WI38 (cell line): ENCODE measurements at regions not wholly inside any gene's neighbourhood (a gene's known extent, or its start where the extent isn't known, plus 50 kb on each side); places are given as distances from the start of the nearest gene placed in this dataset.
A peak's percentile ranks its signal among the peaks of the same experiment; 100 is the strongest.
"Not testable (repeated sequence)": the region's sequence is repeated elsewhere in the genome, so short reads cannot be mapped to it uniquely, and the experiment has no call there.

Experiments used
- H3K4me3 ChIP-seq: 2 replicates; pipeline ENCODE4 v1.5.1; 2011; ENCODE audit warnings: low read depth, mild to moderate bottlenecking, control low read depth, low read length
- TF ChIP-seq, protein P1 (sequence below): IDR thresholded peaks from 2 replicates; pipeline ENCODE4 v1.5.1; 2012; ENCODE audit warnings: low read depth, mild to moderate bottlenecking, control low read depth, low read length

GRCh38 chrX:16357902-16358301, 190.6 kb downstream of the MAGEB17 start:
- H3K4me3 ChIP-seq = no peak overlapping the region
- TF ChIP-seq, protein P1, sequence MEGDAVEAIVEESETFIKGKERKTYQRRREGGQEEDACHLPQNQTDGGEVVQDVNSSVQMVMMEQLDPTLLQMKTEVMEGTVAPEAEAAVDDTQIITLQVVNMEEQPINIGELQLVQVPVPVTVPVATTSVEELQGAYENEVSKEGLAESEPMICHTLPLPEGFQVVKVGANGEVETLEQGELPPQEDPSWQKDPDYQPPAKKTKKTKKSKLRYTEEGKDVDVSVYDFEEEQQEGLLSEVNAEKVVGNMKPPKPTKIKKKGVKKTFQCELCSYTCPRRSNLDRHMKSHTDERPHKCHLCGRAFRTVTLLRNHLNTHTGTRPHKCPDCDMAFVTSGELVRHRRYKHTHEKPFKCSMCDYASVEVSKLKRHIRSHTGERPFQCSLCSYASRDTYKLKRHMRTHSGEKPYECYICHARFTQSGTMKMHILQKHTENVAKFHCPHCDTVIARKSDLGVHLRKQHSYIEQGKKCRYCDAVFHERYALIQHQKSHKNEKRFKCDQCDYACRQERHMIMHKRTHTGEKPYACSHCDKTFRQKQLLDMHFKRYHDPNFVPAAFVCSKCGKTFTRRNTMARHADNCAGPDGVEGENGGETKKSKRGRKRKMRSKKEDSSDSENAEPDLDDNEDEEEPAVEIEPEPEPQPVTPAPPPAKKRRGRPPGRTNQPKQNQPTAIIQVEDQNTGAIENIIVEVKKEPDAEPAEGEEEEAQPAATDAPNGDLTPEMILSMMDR = no peak

- not testable (repeated sequence) for H3K4me3 ChIP-seq
Measured at GRCh38 chrX:16360056-16360455, 192.8 kb downstream of the MAGEB17 start.

DNA sequence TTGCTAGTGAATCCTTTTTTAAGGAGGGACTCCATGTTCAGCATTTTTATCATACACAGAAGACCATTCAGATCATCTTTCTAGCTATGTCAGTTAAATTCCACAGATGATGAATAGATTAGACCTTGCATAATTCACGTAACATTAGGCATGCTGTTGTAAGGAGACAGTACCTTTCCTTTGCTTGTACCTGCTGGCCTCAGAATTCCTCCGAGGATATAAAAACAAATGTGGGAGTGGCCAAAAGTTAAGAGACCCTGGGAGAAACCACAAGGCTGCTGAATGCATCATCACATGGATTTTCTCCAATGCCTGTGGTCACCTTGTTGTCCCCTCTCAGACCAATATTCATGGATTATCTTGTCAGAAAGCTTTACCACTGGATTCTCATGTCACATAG, 201.4 kb downstream of the MAGEB17 start:
- TF ChIP-seq, protein P1 = no peak
- H3K4me3 ChIP-seq = no peak overlapping the region

GRCh38 chrX:16376056-16376455, 208.8 kb downstream of the MAGEB17 start:
- no peak overlapping the region for H3K4me3 ChIP-seq
- TF ChIP-seq, protein P1 = no peak

GRCh38 chrX:16386126-16386525, 218.8 kb downstream of the MAGEB17 start:
- TF ChIP-seq, protein P1 = no peak
- H3K4me3 ChIP-seq = no peak overlapping the region

- H3K4me3 ChIP-seq = no peak overlapping the region
- TF ChIP-seq, protein P1 = no peak
Measured at GRCh38 chrX:16392597-16392996, 225.3 kb downstream of the MAGEB17 start.

- H3K4me3 ChIP-seq = no peak overlapping the region
- TF ChIP-seq, protein P1 = no peak
Measured at GRCh38 chrX:16394290-16394689, 227.0 kb downstream of the MAGEB17 start.

DNA sequence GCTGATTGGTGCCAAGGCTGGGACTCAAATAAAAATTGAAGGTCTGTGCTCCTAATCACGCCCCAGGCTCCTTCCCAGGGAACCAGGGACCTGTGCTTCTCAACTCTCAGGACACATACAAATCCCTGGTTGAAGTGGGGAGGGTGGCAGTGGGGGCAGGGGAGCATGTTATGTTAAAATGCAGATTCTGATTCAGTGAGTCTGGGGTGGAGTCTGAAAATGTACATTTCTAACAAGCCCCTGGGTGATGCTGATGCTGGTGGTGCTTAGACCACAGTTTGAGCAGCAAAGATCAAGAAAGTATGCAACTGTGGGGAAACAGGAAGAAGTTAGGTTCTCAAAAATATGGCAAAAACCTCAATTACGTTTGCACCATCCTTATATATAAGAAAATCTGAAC, 236.5 kb downstream of the MAGEB17 start:
- TF ChIP-seq, protein P1 = 0 out of 2 replicates have a peak, but pooled peaks have one; percentile 6
- no peak overlapping the region for H3K4me3 ChIP-seq
